ENCODE measurements at regions not wholly inside any gene's neighbourhood (a gene's known extent, or its start where the extent isn't known, plus 50 kb on each side); places are given as distances from the start of the nearest gene placed in this dataset.

DNA sequence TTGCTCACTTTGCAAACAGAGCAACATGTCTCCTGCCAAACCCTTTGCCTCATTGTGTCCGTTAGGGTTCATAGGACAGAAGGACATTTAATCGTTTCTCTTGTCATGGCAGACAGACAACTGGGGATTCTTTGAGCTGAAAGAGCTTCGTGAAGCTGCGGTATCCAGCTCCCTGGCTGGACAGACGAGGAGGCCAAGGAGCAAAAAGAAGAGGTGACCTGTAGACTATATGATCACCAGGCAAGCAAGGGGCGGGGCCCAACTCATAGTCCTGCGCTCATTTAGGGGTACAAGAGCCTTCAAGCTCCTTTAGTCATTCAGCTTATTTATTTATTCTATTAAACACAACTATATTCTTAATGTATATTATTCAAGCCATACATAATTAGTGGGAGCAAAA is 66.8 kb upstream of the VRK1 start:
- DNase-seq, result no peak

DNA sequence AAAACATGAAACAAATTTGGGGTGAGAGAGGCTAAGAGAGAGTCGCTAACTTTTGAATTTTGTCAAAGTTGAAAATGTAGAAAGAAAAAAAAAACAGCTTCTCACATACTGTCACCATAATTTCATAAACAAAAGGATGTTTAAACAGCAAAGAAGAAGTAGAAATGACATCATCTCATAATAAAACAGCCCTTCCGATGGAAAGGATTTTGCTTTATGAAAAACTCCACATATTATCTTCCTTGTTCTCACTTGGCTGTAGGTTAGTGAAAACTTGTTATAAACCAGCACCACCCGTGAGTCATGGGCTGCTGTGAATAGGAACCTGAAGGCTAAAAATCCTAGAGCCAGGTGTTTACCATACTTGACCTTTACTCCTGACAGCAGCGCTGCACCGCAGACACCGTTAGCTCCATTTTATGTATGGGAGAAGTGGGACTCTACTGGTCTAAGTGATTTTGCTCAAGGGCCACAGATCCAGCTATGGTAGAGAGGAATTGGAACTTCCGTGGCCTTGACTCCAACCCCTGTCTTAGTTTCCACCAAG is 63.0 kb upstream of the VRK1 start:
- DNase-seq, result no peak

DNA sequence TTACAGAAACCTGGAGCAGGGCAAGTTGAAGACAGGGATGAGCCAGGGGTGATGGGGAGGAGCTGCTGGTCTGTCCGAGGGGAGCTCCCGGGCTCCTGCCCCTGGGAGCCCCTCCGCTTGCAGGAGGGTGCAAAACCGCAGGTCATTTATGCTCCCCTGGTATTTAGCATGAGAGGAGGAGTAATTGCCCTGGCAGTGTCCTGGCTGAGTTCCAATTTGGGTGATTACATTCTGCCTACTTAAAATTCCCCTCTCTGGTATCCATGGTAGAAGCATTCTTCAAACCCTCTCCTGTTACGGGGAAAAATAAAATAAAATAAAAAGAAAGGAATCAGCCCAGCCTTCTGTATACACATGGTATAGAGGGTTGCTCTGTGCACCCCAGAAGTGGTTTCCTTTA is 61.7 kb upstream of the VRK1 start:
- no peak for DNase-seq

DNA sequence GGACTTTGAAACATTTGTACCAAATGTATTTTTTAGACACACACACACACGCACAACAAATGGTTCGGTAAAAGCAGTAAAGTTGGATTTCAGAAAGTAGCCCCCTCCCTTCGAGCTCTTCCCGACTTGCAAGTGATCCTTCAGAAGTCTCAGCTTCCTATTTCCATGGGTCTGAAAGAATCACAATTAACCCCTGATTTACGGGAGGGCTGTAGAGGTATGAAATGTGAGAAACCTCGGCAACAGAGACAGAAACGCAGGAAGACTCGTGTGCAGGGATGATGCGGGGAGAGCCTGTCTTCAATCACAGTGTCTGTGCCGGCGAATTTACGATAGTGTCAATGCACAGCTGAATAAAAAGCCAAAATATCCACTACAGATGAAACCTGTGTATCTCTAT is 60.7 kb upstream of the VRK1 start:
- DNase-seq, result no peak

DNA sequence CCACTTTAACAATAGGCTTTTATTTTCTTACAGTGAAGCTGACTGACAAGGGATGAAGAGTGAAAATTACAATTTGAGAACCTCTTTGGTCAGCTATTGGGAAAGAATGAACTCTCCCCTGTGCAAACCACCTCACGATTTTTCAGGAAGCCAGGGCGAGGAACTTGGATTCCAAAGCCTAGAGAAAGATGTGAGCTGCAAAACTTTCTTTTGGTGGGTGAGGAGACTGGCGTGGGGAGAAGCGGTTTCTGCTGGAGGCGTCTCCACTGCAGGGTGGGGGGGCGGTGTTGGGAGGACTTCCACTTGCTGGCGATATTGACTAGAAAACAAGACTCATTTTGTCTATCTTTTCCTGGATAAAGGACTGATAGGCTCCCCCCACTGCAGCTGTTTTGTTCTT is 59.3 kb upstream of the VRK1 start:
- DNase-seq, result no peak

DNA sequence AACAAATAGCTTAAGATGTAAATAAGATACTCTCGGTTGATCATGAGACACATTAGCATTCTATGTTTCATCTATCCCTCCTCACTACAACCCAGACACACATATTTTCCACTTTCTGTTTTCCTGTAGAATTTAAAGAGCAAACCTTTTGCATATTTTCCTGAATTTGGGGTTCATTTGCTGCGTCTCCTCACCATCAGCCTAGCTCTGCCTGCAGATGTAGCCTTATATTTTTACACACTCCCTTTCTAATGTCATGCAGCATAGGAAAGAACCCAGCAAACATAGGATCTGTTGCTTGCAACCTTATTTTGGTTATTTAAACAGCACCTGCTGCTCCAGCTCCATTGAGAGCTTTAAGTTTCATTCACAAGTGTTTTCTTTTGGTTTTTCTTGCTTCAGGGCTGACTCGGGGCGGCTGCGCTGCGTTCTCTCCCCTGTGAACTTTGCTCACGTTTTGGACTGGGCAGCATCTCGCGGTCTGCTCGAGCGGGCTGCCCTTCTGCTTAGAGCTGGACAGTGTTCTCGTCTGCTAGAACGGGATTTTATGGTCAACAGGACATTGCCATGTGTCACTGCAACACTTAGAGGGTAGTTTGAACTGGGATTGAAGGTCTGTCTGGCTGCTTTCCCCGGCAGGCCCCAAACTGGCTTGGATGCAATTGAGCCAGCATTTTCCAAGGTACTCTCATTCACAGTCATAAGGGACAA is 57.8 kb upstream of the VRK1 start:
- no peak for DNase-seq

DNA sequence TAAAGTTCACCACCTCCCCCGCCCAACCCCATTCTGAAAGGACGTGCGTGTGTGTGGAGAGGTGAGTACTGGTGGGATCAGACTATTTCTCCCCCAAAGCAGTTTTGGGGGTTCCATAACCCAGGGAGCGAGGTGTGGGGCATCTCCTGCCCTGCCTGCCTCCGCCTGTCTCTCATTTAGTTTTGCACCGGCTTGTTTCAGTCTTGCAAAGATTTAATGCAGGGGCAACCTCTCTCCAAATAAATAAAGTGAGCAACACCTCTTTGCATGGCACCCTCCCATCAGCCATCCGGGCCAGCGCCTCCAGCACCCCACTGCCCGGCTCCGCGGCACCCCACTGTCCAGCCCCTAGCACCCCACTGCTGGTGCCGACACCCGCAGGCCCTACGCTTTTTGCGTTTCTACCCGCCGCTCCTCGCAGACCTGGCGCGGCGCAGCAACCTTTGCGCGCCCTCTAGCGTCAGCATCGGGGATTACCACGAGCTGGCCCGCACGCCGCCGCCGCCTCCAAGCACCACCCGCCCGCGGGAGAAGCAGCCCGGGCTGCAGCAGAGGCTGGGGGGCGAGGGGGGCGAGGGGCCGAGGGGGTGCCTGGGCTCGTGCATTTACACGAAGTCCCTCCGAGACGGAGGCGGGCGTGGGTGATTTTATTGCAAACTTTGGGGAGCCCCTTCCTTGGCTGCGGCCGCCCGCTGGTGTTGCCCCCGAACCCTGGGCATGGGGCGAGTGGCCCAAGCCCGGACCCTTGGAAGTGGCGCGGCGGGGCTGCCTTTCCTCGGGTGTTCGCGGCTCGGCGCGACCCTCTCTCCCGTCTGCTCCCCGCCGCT is 55.8 kb upstream of the VRK1 start:
- peak; percentile 39 for DNase-seq

DNA sequence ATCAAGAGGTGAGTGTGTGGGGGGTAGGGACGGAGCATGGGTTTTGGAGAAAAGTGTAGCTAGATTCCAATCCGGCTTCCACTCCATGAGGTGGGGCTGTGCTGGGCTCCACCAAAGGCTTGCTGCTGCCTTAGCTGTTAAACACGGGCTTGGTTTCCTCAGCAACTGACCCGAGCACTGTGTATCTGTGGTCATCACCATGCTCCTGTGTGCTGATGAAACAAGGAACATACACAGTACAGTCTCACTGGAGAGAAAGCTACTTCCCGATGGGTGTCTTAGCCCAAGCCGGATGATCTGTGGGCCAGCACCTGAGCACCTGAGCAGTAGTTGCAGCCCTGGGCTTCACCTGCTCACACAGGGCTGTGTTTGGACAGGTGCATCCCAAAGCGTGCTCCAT is 52.9 kb upstream of the VRK1 start:
- DNase-seq, result no peak

DNA sequence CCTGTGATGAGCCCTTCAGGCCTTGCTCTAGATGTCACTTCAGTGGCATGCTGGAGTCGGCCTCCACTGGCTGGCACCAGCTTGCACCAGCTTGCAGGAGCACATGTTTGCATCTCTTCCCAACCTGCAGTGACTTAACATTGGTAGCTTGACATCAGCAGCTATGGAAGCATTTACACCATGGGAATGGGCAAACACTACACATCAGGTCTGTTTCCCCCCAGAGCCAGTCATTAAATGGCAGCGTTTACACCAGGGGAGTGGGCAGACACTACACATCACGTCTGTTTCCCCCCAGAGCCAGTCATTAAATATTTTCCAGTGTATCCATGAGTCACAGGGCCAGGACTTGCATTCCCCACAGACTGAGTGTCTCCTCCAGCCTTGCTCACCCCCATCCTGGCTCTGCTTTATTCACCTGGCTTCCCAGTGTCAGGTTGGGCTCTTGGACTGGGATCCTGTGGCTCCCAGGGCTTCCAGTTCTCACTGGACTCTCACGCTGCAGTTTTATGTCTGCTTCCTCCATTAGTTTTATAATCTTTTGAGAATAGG is 51.6 kb upstream of the VRK1 start:
- no peak for DNase-seq

DNA sequence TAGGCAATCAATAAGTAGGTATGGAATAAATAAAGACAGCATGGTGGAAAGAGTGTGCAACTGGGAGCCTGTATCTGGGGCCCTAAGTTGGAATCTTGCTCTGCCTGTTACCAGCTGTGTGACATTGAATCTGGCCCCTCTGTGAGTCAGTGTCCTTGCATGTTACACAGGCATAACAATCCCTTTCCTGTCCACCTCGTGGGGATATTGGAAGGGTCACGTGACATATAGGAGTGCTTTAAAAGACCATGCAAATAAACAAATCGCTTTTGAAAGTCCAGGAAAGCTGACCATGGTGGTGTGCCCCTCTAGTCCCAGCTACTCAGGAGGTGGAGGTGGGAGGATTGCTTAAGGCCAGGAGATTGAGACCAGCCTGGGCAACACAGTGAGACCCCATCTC is 51.1 kb upstream of the VRK1 start:
- DNase-seq, result no peak

DNA sequence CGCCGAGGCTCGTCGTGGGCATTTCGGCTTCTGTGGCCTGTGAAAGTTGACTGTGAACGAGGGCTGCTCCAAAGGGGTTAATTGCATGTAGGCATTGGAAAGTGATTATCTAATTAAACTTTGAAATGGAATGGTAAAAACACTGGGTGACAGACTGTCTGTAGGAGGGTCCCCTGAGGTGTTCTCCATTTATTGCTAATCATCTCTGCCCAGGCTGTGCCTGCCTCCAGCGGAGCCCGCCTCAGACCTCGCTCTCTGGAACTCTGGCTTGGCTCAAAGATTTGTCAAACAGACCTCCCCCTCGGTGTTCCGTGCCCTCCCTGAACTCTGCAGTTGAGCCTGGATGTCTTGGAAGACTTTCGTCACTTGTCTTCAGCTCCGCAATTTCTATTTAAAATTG is 50.2 kb upstream of the VRK1 start:
- no peak for DNase-seq

Data from hematopoietic multipotent progenitor cell treated with erythropoietin and hydrocortisone succinate and interleukin-3 and kit ligand, for 8 days (in vitro differentiated cells).